B cell (primary cell): ENCODE measurements at regions not wholly inside any gene's neighbourhood (a gene's known extent, or its start where the extent isn't known, plus 50 kb on each side); places are given as distances from the start of the nearest gene placed in this dataset.

Experiments
- ATAC-seq: fragments of 200-7000 bp; cut with Tn5 transposase; one replicate; pipeline ENCODE4 v1.10.0; 2021; ENCODE audit warnings: low read depth, mild to moderate bottlenecking, moderate number of reproducible peaks, moderate library complexity
- CTCF ChIA-PET: fragments of 350-600 bp; sonication (Branson Sonifier 250); formaldehyde crosslinking; loops from one replicate; lab custom pipeline; 2021; ENCODE audit warnings: antibody characterized with exemption, inconsistent platforms; lab: Charles Lee
- POLR2A ChIA-PET: fragments of 350-600 bp; sonication (Branson Sonifier 250); formaldehyde crosslinking; loops from one replicate; lab custom pipeline; 2021; ENCODE audit warnings: antibody characterized with exemption; lab: Charles Lee
- DNase-seq: peaks from one replicate; pipeline ENCODE4 v3.0.0; 2013
- H2AFZ ChIP-seq: 2 replicates; pipeline ENCODE4 v1.6.1; 2012; ENCODE audit warnings: mild to moderate bottlenecking, low read depth, low read length; ENCODE audit not compliant: insufficient read depth, poor library complexity, severe bottlenecking
- H3K27ac ChIP-seq, 2 donors: 1 replicate in 1 of 2; 2 replicates in 1 of 2; pipeline ENCODE4 v1.5.1; 2012 to 2013; ENCODE audit warnings: low read length in 2 of 2, mild to moderate bottlenecking in 2 of 2, moderate library complexity in 1 of 2
- H3K27me3 ChIP-seq, 4 experiments: fragments of 200-600 bp in 1 of 4; sonication (generic) in 1 of 4; replicated peaks in 1 of 4; 1 replicate in 2 of 4; 2 replicates in 2 of 4; pipeline versions ENCODE4 v1.6.1 to v1.7.0; 2013 to 2016; ENCODE audit warnings: low read length in 3 of 4, mild to moderate bottlenecking in 2 of 4, mixed read lengths in 1 of 4, moderate library complexity in 1 of 4; ENCODE audit not compliant: insufficient read depth in 4 of 4, control insufficient read depth in 3 of 4; ENCODE audit errors: control extremely low read depth in 1 of 4
- H3K36me3 ChIP-seq, 2 experiments: replicated peaks in 1 of 2; 1 replicate in 1 of 2; 2 replicates in 1 of 2; pipeline versions ENCODE4 v1.6.1 to v1.7.1; 2013; ENCODE audit warnings: low read length in 1 of 2; ENCODE audit not compliant: insufficient read depth in 2 of 2, control insufficient read depth in 1 of 2; ENCODE audit errors: control extremely low read depth in 1 of 2, extremely low read depth in 1 of 2
- H3K4me1 ChIP-seq, 2 donors: fragments of 200-600 bp in 1 of 2; sonication (generic) in 1 of 2; 1 replicate in 1 of 2; 2 replicates in 1 of 2; pipeline versions ENCODE4 v1.5.1 to v1.6.1; 2013 to 2017; ENCODE audit warnings: low read length in 2 of 2; ENCODE audit not compliant: control insufficient read depth in 2 of 2, insufficient read depth in 2 of 2
- H3K4me2 ChIP-seq: replicated peaks from 2 replicates; pipeline ENCODE3; 2012; ENCODE audit warnings: mild to moderate bottlenecking, low read depth, low read length; ENCODE audit not compliant: poor library complexity, severe bottlenecking
- H3K4me3 ChIP-seq, 5 experiments: fragments of 200-600 bp in 1 of 5; sonication (generic) in 1 of 5; 1 replicate in 3 of 5; 2 replicates in 2 of 5; pipeline versions ENCODE4 v1.5.1 to v1.7.0; 2011 to 2016; ENCODE audit warnings: low read length in 4 of 5, mild to moderate bottlenecking in 4 of 5, low read depth in 2 of 5, control low read depth in 1 of 5, moderate library complexity in 1 of 5; ENCODE audit not compliant: insufficient read depth in 1 of 5; ENCODE audit errors: control extremely low read depth in 1 of 5, extremely low read depth in 1 of 5
- H3K79me2 ChIP-seq: fragments of 200-600 bp; sonication (generic); one replicate; pipeline ENCODE4 v1.6.0; 2016; ENCODE audit warnings: low read length; ENCODE audit not compliant: control insufficient read depth, insufficient read depth
- H3K9ac ChIP-seq: fragments of 200-600 bp; sonication (generic); 2 replicates; pipeline ENCODE4 v1.6.1; 2017; ENCODE audit warnings: mild to moderate bottlenecking, low read length, moderate library complexity
- H3K9me3 ChIP-seq, 3 donors: one replicate each; pipeline versions ENCODE4 v1.6.1 to v1.7.1; 2013; ENCODE audit warnings: low read length in 2 of 3; ENCODE audit not compliant: control insufficient read depth in 2 of 3, insufficient read depth in 1 of 3; ENCODE audit errors: control extremely low read depth in 1 of 3
- H4K20me1 ChIP-seq: 2 replicates; pipeline ENCODE4 v1.6.0; 2012; ENCODE audit warnings: mild to moderate bottlenecking, low read length; ENCODE audit not compliant: insufficient read depth, control insufficient read depth, poor library complexity, severe bottlenecking
- H3K27ac Mint-ChIP-seq: one replicate; pipeline ENCODE4 v1.8.0; 2021; ENCODE audit warnings: mixed read lengths
- H3K27me3 Mint-ChIP-seq: one replicate; pipeline ENCODE4 v1.8.0; 2021; ENCODE audit warnings: mixed read lengths
- H3K4me1 Mint-ChIP-seq: one replicate; pipeline ENCODE4 v1.8.0; 2021; ENCODE audit warnings: mixed read lengths
- H3K4me3 Mint-ChIP-seq: one replicate; pipeline ENCODE4 v1.8.0; 2021; ENCODE audit warnings: mixed read lengths
- H3K9me3 Mint-ChIP-seq: one replicate; pipeline ENCODE4 v1.8.0; 2022; ENCODE audit warnings: mixed read lengths; ENCODE audit not compliant: insufficient read depth
- EZH2 ChIP-seq: IDR thresholded peaks from 2 replicates; pipeline ENCODE4 v1.6.1; 2012; ENCODE audit warnings: borderline replicate concordance, low read depth, mild to moderate bottlenecking, moderate library complexity, low read length; ENCODE audit not compliant: insufficient read depth, poor library complexity, severe bottlenecking
- WGBS: methylation state at CpG from one replicate; pipeline ENCODE4 v1.1.5; 2013; ENCODE audit warnings: missing lambda C conversion rate; ENCODE audit not compliant: insufficient coverage; 5-methylcytosine and 5-hydroxymethylcytosine counted together
- intact Hi-C: fragments of 100-400 bp; cut with micrococcal nuclease; formaldehyde crosslinking; loops from one replicate; pipeline ENCODE4 v1.10.0; 2022
- TF ChIP-seq, protein P1 (sequence below): fragments of 200-600 bp; IDR thresholded peaks from one replicate; pipeline ENCODE4 v1.8.0; 2022; ENCODE audit warnings: antibody characterized with exemption, mild to moderate bottlenecking

GRCh38 chr20:1802385-1803060 is 92.7 kb upstream of the SIRPA start:
- no peak for TF ChIP-seq EZH2
- TF ChIP-seq, protein P1, sequence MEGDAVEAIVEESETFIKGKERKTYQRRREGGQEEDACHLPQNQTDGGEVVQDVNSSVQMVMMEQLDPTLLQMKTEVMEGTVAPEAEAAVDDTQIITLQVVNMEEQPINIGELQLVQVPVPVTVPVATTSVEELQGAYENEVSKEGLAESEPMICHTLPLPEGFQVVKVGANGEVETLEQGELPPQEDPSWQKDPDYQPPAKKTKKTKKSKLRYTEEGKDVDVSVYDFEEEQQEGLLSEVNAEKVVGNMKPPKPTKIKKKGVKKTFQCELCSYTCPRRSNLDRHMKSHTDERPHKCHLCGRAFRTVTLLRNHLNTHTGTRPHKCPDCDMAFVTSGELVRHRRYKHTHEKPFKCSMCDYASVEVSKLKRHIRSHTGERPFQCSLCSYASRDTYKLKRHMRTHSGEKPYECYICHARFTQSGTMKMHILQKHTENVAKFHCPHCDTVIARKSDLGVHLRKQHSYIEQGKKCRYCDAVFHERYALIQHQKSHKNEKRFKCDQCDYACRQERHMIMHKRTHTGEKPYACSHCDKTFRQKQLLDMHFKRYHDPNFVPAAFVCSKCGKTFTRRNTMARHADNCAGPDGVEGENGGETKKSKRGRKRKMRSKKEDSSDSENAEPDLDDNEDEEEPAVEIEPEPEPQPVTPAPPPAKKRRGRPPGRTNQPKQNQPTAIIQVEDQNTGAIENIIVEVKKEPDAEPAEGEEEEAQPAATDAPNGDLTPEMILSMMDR = peak; percentile 84
- Histone ChIP-seq H4K20me1 (no peaks in the 10 kb centered on the region), H3K9ac (peak overlapping the region; percentile 75), H3K4me3 (peak overlapping the region; percentile 46 to 71 (median 67)), H3K27ac (peak overlapping the region; percentile 85), H3K4me1 (peaks cover 22 to 28% of the 10 kb centered on the region in 2 donors), H3K27me3 (no peaks in the 10 kb centered on the region), H2AFZ (peak overlapping the region; percentile 80), H3K4me2 (peak overlapping the region; percentile 98), H3K9me3 (no peaks in the 10 kb centered on the region), H3K79me2 (no peaks in the 10 kb centered on the region), H3K36me3 (no peaks in the 10 kb centered on the region)
- DNase-seq = peak; percentile 89
- Mint-ChIP-seq H3K27ac (peak overlapping the region; percentile 88), H3K4me1 (peaks cover 26% of the 10 kb centered on the region), H3K4me3 (peak overlapping the region; percentile 89), H3K9me3 (no peaks in the 10 kb centered on the region), H3K27me3 (no peaks in the 10 kb centered on the region)
- peak; percentile 67 for ATAC-seq
- intact Hi-C loops = loop anchor here (1.0 to 5.0 kb wide), 9 partner anchors 26 to 300 kb away; no protein-coding TSS in a partner anchor
- POLR2A ChIA-PET = interaction anchor here (0.7 to 3.5 kb wide), 6 partner anchors 42 to 300 kb away, joined by 3 to 18 read pairs (median 3); no protein-coding TSS in a partner anchor
- whole genome bisulfite sequencing = under 1% methylated on average over 26 of the region's 35 CpGs
- CTCF ChIA-PET = interaction anchor here (0.6 to 5.8 kb wide), 45 partner anchors 10 to 651 kb away, joined by 3 to 118 read pairs (median 5); no protein-coding TSS in a partner anchor

DNA sequence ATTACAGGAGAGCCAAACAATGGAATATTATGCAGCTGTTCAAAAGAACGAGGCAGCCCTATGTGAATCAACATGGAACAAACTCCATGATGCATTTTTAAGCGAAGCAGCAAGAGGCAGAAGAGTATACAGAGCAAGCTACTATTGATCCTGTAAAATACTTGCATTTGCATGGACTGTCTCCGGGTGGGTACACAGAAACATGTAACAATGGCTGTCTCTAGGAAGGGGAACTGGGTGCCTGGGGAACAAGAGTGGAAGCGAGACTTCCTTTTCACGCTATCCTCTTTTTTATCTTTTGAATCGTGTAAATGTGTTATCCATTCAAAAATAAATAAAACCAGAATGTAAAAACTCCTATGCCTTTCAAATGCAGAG is 93.3 kb upstream of the SIRPA start:
- CTCF ChIA-PET = interaction anchor here (0.6 to 5.8 kb wide), 42 partner anchors 9 to 651 kb away, joined by 3 to 118 read pairs (median 5); no protein-coding TSS in a partner anchor
- POLR2A ChIA-PET = interaction anchor here (0.9 to 3.5 kb wide), 5 partner anchors 43 to 301 kb away, joined by 3 to 18 read pairs (median 3); no protein-coding TSS in a partner anchor

More for the DNA sequence above, 93.3 kb upstream of the SIRPA start:
- no peaks in the 10 kb centered on the region for H3K9me3 Mint-ChIP-seq
- Histone ChIP-seq H4K20me1 (no peaks in the 10 kb centered on the region), H3K4me2 (peak overlapping the region; percentile 98), H3K27ac (no peak overlapping the region), H3K4me3 (no peak overlapping the region), H3K9me3 (no peaks in the 10 kb centered on the region), H3K36me3 (no peaks in the 10 kb centered on the region), H2AFZ (no peak overlapping the region), H3K79me2 (no peaks in the 10 kb centered on the region), H3K27me3 (no peaks in the 10 kb centered on the region), H3K4me1 (peaks cover 22 to 28% of the 10 kb centered on the region in 2 donors), H3K9ac (no peak overlapping the region)
- H3K27me3 Mint-ChIP-seq = no peaks in the 10 kb centered on the region
- intact Hi-C loops = loop anchor here (1.0 to 5.0 kb wide), 6 partner anchors 25 to 205 kb away; no protein-coding TSS in a partner anchor
- H3K4me3 Mint-ChIP-seq = peak overlapping the region; percentile 89
- DNase-seq = no peak
- H3K4me1 Mint-ChIP-seq = peaks cover 26% of the 10 kb centered on the region
- TF ChIP-seq EZH2 = no peak
- TF ChIP-seq, protein P1 = no peak
- no peak for ATAC-seq
- peak overlapping the region; percentile 42 for H3K27ac Mint-ChIP-seq
- WGBS = 48% methylated on average over 3 of the region's 6 CpGs
